ENCODE measurements at regions not wholly inside any gene's neighbourhood (a gene's known extent, or its start where the extent isn't known, plus 50 kb on each side); places are given as distances from the start of the nearest gene placed in this dataset.

DNA sequence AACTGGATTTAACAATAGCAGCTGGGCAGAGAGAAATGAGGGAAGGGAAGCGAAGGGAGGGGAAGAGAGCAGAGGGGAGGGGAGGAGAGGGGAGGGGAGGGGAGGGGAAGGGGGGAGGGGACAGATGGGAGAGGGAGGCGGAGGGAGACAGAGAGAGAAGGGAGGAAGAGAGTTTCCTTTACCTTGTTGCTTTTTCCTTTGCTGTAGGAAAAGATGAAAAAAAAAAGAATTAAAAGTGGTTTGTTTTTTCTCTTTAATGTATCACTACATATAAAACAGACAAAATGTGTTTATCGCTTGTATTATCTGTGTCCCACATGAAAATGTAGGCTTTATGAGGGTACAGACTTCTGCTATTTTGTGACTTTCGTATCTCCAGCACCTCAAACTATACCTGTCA lies 190.4 kb upstream of the KYNU start:
- H3K36me3 Mint-ChIP-seq (ENCODE audit: insufficient read depth, unreplicated experiment) = no peaks in the 10 kb centered on the region
- intact Hi-C loops (cut with micrococcal nuclease) = no loop called here
- TF ChIP-seq, protein P1, sequence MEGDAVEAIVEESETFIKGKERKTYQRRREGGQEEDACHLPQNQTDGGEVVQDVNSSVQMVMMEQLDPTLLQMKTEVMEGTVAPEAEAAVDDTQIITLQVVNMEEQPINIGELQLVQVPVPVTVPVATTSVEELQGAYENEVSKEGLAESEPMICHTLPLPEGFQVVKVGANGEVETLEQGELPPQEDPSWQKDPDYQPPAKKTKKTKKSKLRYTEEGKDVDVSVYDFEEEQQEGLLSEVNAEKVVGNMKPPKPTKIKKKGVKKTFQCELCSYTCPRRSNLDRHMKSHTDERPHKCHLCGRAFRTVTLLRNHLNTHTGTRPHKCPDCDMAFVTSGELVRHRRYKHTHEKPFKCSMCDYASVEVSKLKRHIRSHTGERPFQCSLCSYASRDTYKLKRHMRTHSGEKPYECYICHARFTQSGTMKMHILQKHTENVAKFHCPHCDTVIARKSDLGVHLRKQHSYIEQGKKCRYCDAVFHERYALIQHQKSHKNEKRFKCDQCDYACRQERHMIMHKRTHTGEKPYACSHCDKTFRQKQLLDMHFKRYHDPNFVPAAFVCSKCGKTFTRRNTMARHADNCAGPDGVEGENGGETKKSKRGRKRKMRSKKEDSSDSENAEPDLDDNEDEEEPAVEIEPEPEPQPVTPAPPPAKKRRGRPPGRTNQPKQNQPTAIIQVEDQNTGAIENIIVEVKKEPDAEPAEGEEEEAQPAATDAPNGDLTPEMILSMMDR (IDR thresholded peaks at IDR 0.05; ENCODE audit: unreplicated experiment) = no peak
- POLR2A ChIA-PET = no interaction called here
- CTCF ChIA-PET = interaction anchor here (1.1 to 1.9 kb wide), 4 partner anchors 23 to 303 kb away, joined by 3 to 10 read pairs (median 6); no protein-coding TSS in a partner anchor
- no peak overlapping the region for H3K4me3 Mint-ChIP-seq (ENCODE audit: unreplicated experiment)
- no peak overlapping the region for H3K27ac Mint-ChIP-seq (ENCODE audit: low read depth, unreplicated experiment)
- peaks cover 9% of the 10 kb centered on the region for H3K4me1 Mint-ChIP-seq (ENCODE audit: insufficient read depth, unreplicated experiment)
- H3K9me3 Mint-ChIP-seq (ENCODE audit: unreplicated experiment) = no peaks in the 10 kb centered on the region
- BruUV-seq (replicated peaks) = no TSS peak
- DNase-seq (ENCODE audit: unreplicated experiment) = no peak
- H3K27me3 Mint-ChIP-seq (ENCODE audit: insufficient read depth, unreplicated experiment) = no peaks in the 10 kb centered on the region

DNA sequence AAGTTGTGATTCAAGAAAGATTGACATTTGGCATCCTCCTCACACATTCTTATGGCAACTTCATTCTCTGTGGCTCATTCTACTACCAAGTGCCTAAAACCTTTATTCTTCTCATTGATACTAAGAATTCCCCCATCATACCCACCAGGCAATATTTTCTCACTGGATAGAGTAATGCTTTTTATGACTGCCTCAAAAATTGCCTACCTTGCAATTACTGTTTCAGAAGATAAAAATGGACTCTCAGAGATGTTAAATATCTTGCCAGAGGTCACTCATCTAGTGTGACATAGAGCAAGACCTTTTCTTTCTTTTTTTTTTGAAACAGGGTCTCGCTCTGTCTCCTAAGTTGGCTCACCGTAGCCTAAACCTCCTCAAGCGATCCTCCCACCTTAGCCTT lies 192.8 kb upstream of the KYNU start:
- H3K9me3 Mint-ChIP-seq (ENCODE audit: unreplicated experiment) = no peaks in the 10 kb centered on the region
- no peak for DNase-seq (ENCODE audit: unreplicated experiment)
- no peaks in the 10 kb centered on the region for H3K27me3 Mint-ChIP-seq (ENCODE audit: insufficient read depth, unreplicated experiment)
- no peak overlapping the region for H3K27ac Mint-ChIP-seq (ENCODE audit: low read depth, unreplicated experiment)
- CTCF ChIA-PET = interaction anchor here (0.5 to 5.5 kb wide), 6 partner anchors 64 to 304 kb away, joined by 3 to 81 read pairs (median 4); no protein-coding TSS in a partner anchor
- H3K4me1 Mint-ChIP-seq (ENCODE audit: insufficient read depth, unreplicated experiment) = peaks cover 12% of the 10 kb centered on the region
- H3K36me3 Mint-ChIP-seq (ENCODE audit: insufficient read depth, unreplicated experiment) = no peaks in the 10 kb centered on the region
- no peak overlapping the region for H3K4me3 Mint-ChIP-seq (ENCODE audit: unreplicated experiment)
- no TSS peak for BruUV-seq (replicated peaks)
- TF ChIP-seq, protein P1 (IDR thresholded peaks at IDR 0.05; ENCODE audit: unreplicated experiment) = no peak
- POLR2A ChIA-PET = interaction anchor here (3.2 kb wide), 1 partner anchor 190 kb away, joined by 15 read pairs; no protein-coding TSS in a partner anchor
- intact Hi-C loops (cut with micrococcal nuclease) = no loop called here

DNA sequence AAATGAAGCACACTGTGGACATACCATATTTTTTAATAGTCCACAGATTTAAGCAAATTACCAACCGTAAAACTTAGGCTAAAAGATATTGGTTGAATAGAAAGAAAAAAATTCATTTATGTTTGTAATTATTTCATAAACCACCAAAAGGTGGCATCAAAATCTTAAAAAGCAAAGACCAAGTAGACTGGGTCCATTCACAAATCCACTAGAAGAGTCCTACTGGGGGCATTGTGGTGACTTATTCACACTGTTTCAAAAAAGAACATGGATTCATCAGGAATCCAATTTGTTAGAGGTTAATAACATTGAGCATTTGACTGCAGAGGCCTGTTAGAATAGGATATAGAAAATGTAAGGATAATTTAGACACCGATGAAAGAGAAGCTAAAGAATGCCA lies 194.9 kb upstream of the KYNU start:
- no TSS peak for BruUV-seq (replicated peaks)
- peak; percentile 65 for DNase-seq (ENCODE audit: unreplicated experiment)

DNA sequence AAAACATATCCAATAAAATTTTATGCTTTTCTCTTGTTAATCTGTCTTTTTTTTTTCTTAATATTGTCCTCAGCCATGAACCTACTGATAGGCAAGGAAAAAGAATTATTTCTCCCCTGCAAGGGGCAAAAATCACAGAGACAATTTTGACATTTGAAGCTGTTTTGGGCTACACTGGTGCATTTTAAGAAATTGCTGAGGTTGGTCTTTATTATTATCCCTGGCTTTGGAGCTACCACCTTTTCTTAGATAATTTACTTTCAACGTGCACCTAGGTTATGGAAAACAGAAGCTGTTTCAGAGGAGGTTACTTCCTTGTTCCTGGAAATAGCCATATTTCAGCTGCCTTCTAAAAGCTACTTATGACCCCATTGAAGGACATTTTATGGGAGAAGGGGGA lies 195.5 kb upstream of the KYNU start:
- BruUV-seq (replicated peaks) = no TSS peak
- no peak for DNase-seq (ENCODE audit: unreplicated experiment)
- Mint-ChIP-seq H3K4me1 (ENCODE audit: insufficient read depth, unreplicated experiment) (peaks cover 19% of the 10 kb centered on the region), H3K27me3 (ENCODE audit: insufficient read depth, unreplicated experiment) (no peaks in the 10 kb centered on the region), H3K36me3 (ENCODE audit: insufficient read depth, unreplicated experiment) (no peaks in the 10 kb centered on the region), H3K9me3 (ENCODE audit: unreplicated experiment) (no peaks in the 10 kb centered on the region), H3K27ac (ENCODE audit: low read depth, unreplicated experiment) (no peak overlapping the region), H3K4me3 (ENCODE audit: unreplicated experiment) (no peak overlapping the region)
- TF ChIP-seq, protein P1 (IDR thresholded peaks at IDR 0.05; ENCODE audit: unreplicated experiment) = no peak
- ChIA-PET POLR2A (interaction anchor here (1.1 to 2.9 kb wide), 4 partner anchors 195 to 298 kb away, joined by 3 to 10 read pairs (median 6); partner anchors contain the start of gene KYNU), CTCF (interaction anchor here (0.6 to 5.5 kb wide), 19 partner anchors 9 to 311 kb away, joined by 3 to 81 read pairs (median 3); partner anchors contain the start of gene KYNU)
- intact Hi-C loops (cut with micrococcal nuclease) = loop anchor here (1.0 kb wide), 2 partner anchors 194 to 298 kb away; no protein-coding TSS in a partner anchor

More for the DNA sequence above, 194.9 kb upstream of the KYNU start:
- TF ChIP-seq, protein P1 (IDR thresholded peaks at IDR 0.05; ENCODE audit: unreplicated experiment) = peak; percentile 54
- H3K27ac Mint-ChIP-seq (ENCODE audit: low read depth, unreplicated experiment) = no peak overlapping the region
- ChIA-PET POLR2A (interaction anchor here (0.7 to 3.2 kb wide), 5 partner anchors 190 to 243 kb away, joined by 3 to 15 read pairs (median 9); partner anchors contain the start of gene KYNU), CTCF (interaction anchor here (0.6 to 5.5 kb wide), 22 partner anchors 10 to 311 kb away, joined by 3 to 81 read pairs (median 4); partner anchors contain the start of gene KYNU)
- no peaks in the 10 kb centered on the region for H3K36me3 Mint-ChIP-seq (ENCODE audit: insufficient read depth, unreplicated experiment)
- H3K27me3 Mint-ChIP-seq (ENCODE audit: insufficient read depth, unreplicated experiment) = no peaks in the 10 kb centered on the region
- H3K4me1 Mint-ChIP-seq (ENCODE audit: insufficient read depth, unreplicated experiment) = peaks cover 19% of the 10 kb centered on the region
- intact Hi-C loops (cut with micrococcal nuclease) = loop anchor here (1.0 kb wide), 2 partner anchors 194 to 298 kb away; no protein-coding TSS in a partner anchor
- H3K9me3 Mint-ChIP-seq (ENCODE audit: unreplicated experiment) = no peaks in the 10 kb centered on the region
- no peak overlapping the region for H3K4me3 Mint-ChIP-seq (ENCODE audit: unreplicated experiment)

Measured in MCF 10A (cell line).